SJCRH30 (cell line): ENCODE measurements at regions not wholly inside any gene's neighbourhood (a gene's known extent, or its start where the extent isn't known, plus 50 kb on each side); places are given as distances from the start of the nearest gene placed in this dataset.

ENCODE experiments used
- DNase-seq, 2 experiments: peaks; one replicate each; pipeline ENCODE4 v3.0.0-alpha.2; 2015 to 2020
- H3K27ac ChIP-seq: fragments of 250-450 bp; sonication (Bioruptor Pico); 2 replicates; pipeline ENCODE4 v1.5.1; 2020; ENCODE audit warnings: mild to moderate bottlenecking, moderate library complexity
- H3K27me3 ChIP-seq: fragments of 250-450 bp; sonication (Bioruptor Pico); 2 replicates; pipeline ENCODE4 v1.5.1; 2020; ENCODE audit warnings: mild to moderate bottlenecking, moderate library complexity
- H3K36me3 ChIP-seq: fragments of 250-450 bp; sonication (Bioruptor Pico); 2 replicates; pipeline ENCODE4 v1.5.1; 2020; ENCODE audit warnings: mild to moderate bottlenecking, moderate library complexity
- H3K4me1 ChIP-seq: fragments of 250-450 bp; sonication (Bioruptor Pico); 2 replicates; pipeline ENCODE4 v1.5.1; 2020; ENCODE audit warnings: mild to moderate bottlenecking, moderate library complexity
- H3K4me3 ChIP-seq: fragments of 250-450 bp; sonication (Bioruptor Pico); 2 replicates; pipeline ENCODE4 v1.5.1; 2020; ENCODE audit warnings: mild to moderate bottlenecking, moderate library complexity
- H3K9me3 ChIP-seq: fragments of 250-450 bp; sonication (Bioruptor Pico); replicated peaks from 2 replicates; pipeline ENCODE4 v1.5.1; 2020; ENCODE audit warnings: mild to moderate bottlenecking, moderate library complexity

DNA sequence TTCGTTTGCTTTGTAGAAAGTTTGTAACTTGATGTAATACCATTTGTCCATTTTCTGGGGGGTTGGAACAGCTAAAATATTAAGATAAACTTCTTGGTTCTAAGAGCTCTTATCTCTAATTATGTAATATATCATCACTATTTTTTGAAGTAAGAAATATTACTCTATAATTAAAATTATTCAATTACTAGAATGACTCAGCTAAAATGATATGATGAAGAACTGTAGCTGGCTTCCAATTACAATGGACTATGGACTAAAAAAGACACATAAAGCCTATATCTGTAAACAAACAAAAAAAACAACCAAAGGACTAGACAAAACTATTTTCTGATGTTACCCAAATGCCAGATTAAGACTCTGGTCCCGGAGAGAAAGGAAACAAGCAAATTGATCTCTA is 569.4 kb downstream of the PCDH18 start:
- Histone ChIP-seq H3K27me3 (no peaks in the 10 kb centered on the region), H3K4me1 (no peaks in the 10 kb centered on the region), H3K4me3 (no peak overlapping the region), H3K36me3 (no peaks in the 10 kb centered on the region), H3K9me3 (no peaks in the 10 kb centered on the region), H3K27ac (no peak overlapping the region)
- DNase-seq: no peak

DNA sequence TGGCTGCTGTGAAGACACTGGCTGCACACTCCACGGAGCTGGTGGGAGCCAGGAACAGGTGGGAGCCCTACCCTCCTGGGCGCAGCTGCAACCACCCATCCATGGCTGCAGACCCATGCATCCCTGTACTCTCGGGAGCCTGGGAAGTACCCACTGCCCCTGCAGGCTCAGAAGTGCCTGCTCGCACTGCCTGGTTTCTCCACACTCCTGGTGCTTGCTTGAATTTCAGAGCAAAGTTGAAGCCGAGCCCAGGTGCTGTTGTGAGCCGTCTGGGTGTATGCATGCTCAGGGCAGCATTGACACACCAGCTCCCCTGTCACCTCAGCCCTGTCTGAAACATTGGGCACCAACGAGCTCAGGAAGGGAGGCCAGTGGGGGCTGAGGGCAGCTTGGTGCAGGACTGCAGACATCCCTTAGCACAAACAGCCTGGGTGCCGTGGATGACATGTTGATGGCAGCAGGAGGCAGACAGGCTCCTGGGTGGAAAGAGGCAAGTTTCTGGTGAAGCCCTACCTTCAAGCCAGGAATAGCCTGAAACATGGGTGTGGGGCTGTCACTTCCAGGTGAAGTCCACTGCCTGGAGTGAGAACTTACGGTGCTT is 585.9 kb downstream of the PCDH18 start:
- H3K9me3 ChIP-seq: no peaks in the 10 kb centered on the region
- no peak overlapping the region for H3K4me3 ChIP-seq
- H3K27me3 ChIP-seq: no peaks in the 10 kb centered on the region
- H3K27ac ChIP-seq: no peak overlapping the region
- no peaks in the 10 kb centered on the region for H3K36me3 ChIP-seq
- no peak for DNase-seq
- H3K4me1 ChIP-seq: no peaks in the 10 kb centered on the region

- no peak for DNase-seq
- Histone ChIP-seq H3K4me3 (no peak overlapping the region), H3K9me3 (no peaks in the 10 kb centered on the region), H3K36me3 (no peaks in the 10 kb centered on the region), H3K27ac (no peak overlapping the region), H3K4me1 (peaks cover 5% of the 10 kb centered on the region), H3K27me3 (no peaks in the 10 kb centered on the region)
Measured at GRCh38 chr4:136939781-136940180, 592.5 kb downstream of the PCDH18 start.

DNA sequence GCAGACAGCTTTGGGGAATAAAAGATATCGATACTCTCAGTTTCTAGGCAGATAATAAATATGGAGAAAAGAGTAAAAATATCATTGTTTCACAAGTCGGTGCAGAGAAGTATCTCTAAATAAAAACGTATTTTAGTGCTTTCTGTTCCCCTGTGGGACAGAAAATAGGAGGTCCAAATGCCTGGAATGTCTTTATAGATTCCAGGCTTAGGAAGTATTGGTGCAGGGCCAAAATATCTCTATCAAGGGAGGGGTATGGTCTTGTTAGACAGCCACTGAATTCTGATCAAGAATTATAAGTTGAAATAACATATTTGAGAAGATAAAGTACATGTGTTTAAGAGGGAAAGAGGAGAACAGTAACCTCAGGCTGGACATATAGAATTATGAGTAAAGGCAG is 596.4 kb downstream of the PCDH18 start:
- peaks cover 5% of the 10 kb centered on the region for H3K4me1 ChIP-seq
- H3K36me3 ChIP-seq: no peaks in the 10 kb centered on the region
- no peak for DNase-seq
- no peaks in the 10 kb centered on the region for H3K9me3 ChIP-seq
- H3K27me3 ChIP-seq: no peaks in the 10 kb centered on the region
- no peak overlapping the region for H3K4me3 ChIP-seq
- no peak overlapping the region for H3K27ac ChIP-seq

GRCh38 chr4:136935305-136935704 is 597.0 kb downstream of the PCDH18 start:
- Histone ChIP-seq H3K36me3 (no peaks in the 10 kb centered on the region), H3K27ac (no peak overlapping the region), H3K4me1 (peaks cover 5% of the 10 kb centered on the region), H3K27me3 (no peaks in the 10 kb centered on the region), H3K9me3 (no peaks in the 10 kb centered on the region), H3K4me3 (no peak overlapping the region)
- DNase-seq: no peak

DNA sequence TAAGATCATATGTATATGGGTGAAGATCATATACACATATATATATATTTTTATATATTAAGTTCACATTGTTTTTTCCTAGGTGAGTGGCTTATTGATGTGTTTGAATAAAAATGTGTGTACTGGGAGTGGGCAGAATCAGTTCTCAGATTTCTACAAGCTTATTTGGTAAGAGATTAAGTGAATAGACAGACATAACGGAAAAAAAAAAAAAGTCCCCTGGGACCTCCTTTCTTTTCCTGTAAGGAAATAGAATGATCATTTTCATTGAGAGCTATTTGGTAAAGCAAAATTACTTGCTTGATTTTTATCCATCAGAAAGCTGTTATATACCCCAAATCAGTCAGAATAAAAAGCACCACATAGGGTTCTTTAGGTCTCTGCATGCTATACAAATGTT is 597.7 kb downstream of the PCDH18 start:
- no peaks in the 10 kb centered on the region for H3K27me3 ChIP-seq
- H3K27ac ChIP-seq: no peak overlapping the region
- H3K9me3 ChIP-seq: no peaks in the 10 kb centered on the region
- H3K36me3 ChIP-seq: no peaks in the 10 kb centered on the region
- H3K4me3 ChIP-seq: no peak overlapping the region
- DNase-seq: no peak
- peaks cover 2% of the 10 kb centered on the region for H3K4me1 ChIP-seq

DNA sequence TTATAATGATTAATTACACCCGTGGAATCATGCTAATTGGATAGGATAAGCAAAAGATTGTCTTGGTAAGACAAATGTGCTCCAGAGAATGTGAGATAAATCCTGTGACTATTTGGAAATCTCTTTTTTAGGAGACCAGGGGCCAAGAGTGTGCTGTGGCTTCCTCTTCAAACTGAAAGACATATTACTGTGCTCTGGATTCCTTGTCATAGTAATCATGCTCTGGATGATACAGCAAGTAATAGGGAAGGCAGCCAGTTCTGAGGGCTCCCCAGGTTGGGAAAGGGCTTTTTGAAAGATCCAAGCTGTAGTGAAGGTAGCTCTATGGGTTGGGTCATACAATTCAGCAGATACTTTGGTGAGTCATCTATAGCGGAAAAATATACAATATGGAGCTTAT is 600.5 kb downstream of the PCDH18 start:
- Histone ChIP-seq H3K36me3 (no peaks in the 10 kb centered on the region), H3K27me3 (no peaks in the 10 kb centered on the region), H3K9me3 (no peaks in the 10 kb centered on the region), H3K4me1 (0 out of 2 replicates have a peak, but pooled peaks cover 3% of the 10 kb centered on the region), H3K4me3 (no peak overlapping the region), H3K27ac (no peak overlapping the region)
- no peak for DNase-seq

DNA sequence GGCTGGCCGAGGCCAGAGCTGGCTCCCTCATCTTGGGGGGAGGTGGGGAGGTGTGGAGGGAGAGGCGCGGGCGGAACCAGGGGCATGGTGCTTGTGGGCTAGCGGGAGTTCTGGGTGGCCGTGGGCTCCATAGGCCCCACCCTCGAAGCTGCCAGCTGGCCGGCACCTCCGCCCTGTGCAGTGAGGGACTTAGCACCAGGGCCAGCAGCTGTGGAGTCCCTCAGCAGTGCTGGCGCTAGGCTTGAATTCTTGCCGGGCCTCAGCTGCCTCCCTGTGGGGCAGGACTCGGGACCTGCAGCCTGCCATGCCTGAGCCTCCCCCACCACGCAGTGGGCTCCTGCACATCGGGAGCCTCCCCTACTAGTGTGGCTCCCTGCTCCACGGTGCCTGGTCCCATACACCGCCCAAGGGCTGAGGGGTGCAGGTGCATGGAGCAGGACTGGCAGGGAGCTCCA is 603.3 kb downstream of the PCDH18 start:
- Histone ChIP-seq H3K27ac (no peak overlapping the region), H3K9me3 (no peaks in the 10 kb centered on the region), H3K4me1 (0 out of 2 replicates have a peak, but pooled peaks cover 3% of the 10 kb centered on the region), H3K36me3 (no peaks in the 10 kb centered on the region), H3K27me3 (no peaks in the 10 kb centered on the region), H3K4me3 (no peak overlapping the region)
- DNase-seq: no peak

DNA sequence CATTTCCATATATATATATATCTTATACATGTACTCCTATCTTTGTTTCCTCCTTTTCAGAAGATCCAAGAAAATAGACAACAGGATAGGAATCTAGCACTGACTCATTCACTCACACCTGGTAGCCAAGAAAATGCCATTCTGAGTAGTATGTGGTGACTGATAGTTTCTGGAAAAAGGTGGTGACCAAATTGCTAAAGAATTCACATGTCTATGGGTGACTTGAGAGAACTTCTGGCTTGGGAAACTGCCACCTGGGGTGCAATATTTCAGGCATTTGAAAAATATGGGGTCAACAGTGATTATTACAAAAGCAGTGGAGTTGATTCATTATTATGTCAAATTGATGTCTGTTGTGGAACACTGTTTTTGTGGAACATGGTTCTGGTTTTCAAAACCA is 605.1 kb downstream of the PCDH18 start:
- Histone ChIP-seq H3K27ac (no peak overlapping the region; the same call in 1 of the 2 replicates), H3K4me1 (peaks cover 21% of the 10 kb centered on the region), H3K9me3 (no peaks in the 10 kb centered on the region), H3K36me3 (no peaks in the 10 kb centered on the region), H3K4me3 (no peak overlapping the region), H3K27me3 (no peaks in the 10 kb centered on the region)
- DNase-seq: no peak

GRCh38 chr4:136925203-136925602 is 607.1 kb downstream of the PCDH18 start:
- no peak for DNase-seq
- Histone ChIP-seq H3K27me3 (no peaks in the 10 kb centered on the region), H3K27ac (no peak overlapping the region), H3K4me1 (peaks cover 38% of the 10 kb centered on the region), H3K9me3 (no peaks in the 10 kb centered on the region), H3K4me3 (no peak overlapping the region), H3K36me3 (no peaks in the 10 kb centered on the region)

- peak in 1 of 2 experiments; percentile 73 for DNase-seq
- no peaks in the 10 kb centered on the region for H3K36me3 ChIP-seq
- H3K27ac ChIP-seq: peak overlapping the region; percentile 97
- H3K27me3 ChIP-seq: no peaks in the 10 kb centered on the region
- peaks cover 48% of the 10 kb centered on the region for H3K4me1 ChIP-seq
- no peak overlapping the region for H3K4me3 ChIP-seq
- no peaks in the 10 kb centered on the region for H3K9me3 ChIP-seq
Measured at GRCh38 chr4:136922066-136922465, 610.2 kb downstream of the PCDH18 start.

- peaks cover 47% of the 10 kb centered on the region for H3K4me1 ChIP-seq
- H3K4me3 ChIP-seq: no peak overlapping the region
- H3K27me3 ChIP-seq: no peaks in the 10 kb centered on the region
- H3K27ac ChIP-seq: peak overlapping the region; percentile 97
- DNase-seq: peak in 1 of 2 experiments; percentile 31
- no peaks in the 10 kb centered on the region for H3K36me3 ChIP-seq
- no peaks in the 10 kb centered on the region for H3K9me3 ChIP-seq
Measured at GRCh38 chr4:136920092-136920881, 612.0 kb downstream of the PCDH18 start.

- Histone ChIP-seq H3K4me1 (peaks cover 45% of the 10 kb centered on the region), H3K27ac (peak overlapping the region; percentile 97), H3K4me3 (no peak overlapping the region), H3K27me3 (no peaks in the 10 kb centered on the region), H3K9me3 (no peaks in the 10 kb centered on the region), H3K36me3 (no peaks in the 10 kb centered on the region)
- peak; percentile 56 to 57 for DNase-seq
Measured at GRCh38 chr4:136918772-136919171, 613.5 kb downstream of the PCDH18 start.

DNA sequence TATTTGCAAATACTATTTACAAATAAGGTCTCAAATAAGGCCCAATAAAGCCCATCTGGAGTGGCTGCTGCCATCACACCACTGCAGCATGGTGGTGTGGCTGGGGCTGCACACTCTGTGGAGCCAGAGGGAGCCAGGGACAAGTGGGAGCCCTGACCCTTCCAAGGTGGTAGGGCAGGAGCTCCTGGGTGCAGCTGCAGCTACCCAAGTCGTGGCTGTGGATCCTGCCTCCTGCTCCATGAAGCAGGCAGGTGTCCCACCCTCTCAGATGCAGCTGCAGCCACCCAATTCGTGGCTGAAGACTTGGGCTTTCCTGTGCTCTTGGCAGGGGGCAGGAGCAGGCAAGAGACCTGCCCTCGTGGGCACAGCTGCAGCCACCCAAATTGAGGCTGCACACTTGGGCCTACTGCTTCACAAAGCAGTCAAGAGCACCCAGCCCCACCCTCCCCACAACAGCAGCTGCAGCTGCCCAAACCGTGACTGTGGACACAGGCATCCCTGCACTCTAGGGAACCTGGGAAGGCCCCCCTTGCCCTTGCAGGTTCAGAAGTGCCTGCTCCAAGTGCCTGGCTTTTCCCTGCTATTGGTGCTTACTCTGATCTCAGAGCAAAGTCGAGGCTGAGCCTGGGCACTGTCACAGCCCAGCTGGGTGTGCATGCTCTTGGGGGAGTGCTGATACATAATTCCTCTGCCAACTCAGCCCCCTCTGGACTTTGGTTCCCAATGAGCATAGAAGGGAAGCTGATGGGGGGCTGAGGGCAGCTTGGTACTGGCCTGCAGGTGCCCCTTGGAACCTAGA is 614.8 kb downstream of the PCDH18 start:
- Histone ChIP-seq H3K4me3 (no peak overlapping the region), H3K36me3 (no peaks in the 10 kb centered on the region), H3K9me3 (no peaks in the 10 kb centered on the region), H3K27me3 (no peaks in the 10 kb centered on the region), H3K27ac (peak overlapping the region; percentile 97), H3K4me1 (peaks cover 32% of the 10 kb centered on the region)
- peak; percentile 41 to 59 for DNase-seq

DNA sequence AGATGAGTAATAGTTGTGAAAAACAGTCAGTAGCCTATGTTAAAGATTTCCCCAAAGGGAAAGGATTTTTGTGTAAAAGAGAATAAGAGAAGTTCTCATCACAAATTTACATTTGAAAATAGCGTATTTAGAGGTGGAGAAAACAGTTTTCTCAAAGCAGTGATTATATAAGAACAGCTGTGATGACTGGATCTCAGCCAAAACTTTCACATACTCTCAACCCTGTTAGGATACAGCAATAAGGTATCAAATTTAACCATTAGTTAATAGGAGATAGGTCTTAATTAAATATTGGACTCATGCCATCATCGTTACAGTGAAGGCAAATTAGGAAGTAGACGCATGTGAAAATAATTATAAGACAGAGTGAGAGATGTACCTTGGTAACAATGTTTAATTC is 622.7 kb downstream of the PCDH18 start:
- H3K4me1 ChIP-seq: peaks cover 10% of the 10 kb centered on the region
- H3K4me3 ChIP-seq: no peak overlapping the region
- no peaks in the 10 kb centered on the region for H3K36me3 ChIP-seq
- peak overlapping the region; percentile 46 for H3K27ac ChIP-seq
- peak; percentile 32 to 74 for DNase-seq
- H3K27me3 ChIP-seq: no peaks in the 10 kb centered on the region
- no peaks in the 10 kb centered on the region for H3K9me3 ChIP-seq
